ENCODE measurements at regions not wholly inside any gene's neighbourhood (a gene's known extent, or its start where the extent isn't known, plus 50 kb on each side); places are given as distances from the start of the nearest gene placed in this dataset.

- TF ChIP-seq TOE1 (CRISPR knock-in tag; IDR thresholded peaks at IDR 0.05) = no peak
- no peak for TF ChIP-seq ZNF337 (CRISPR knock-in tag; IDR thresholded peaks at IDR 0.05; ENCODE audit: borderline replicate concordance, low read depth)
- TF ChIP-seq CREM (IDR thresholded peaks at IDR 0.05) = no peak
- no peak for TF ChIP-seq CREM (CRISPR knock-in tag; IDR thresholded peaks at IDR 0.05)
- no peak for TF ChIP-seq CBX1 (IDR thresholded peaks at IDR 0.05; ENCODE audit: low read depth)
- no peak for TF ChIP-seq SIN3A (IDR thresholded peaks at IDR 0.05; ENCODE audit: borderline replicate concordance, low read depth, low read length)
- TF ChIP-seq SP2 (CRISPR knock-in tag; IDR thresholded peaks at IDR 0.05) = no peak
- no peak for TF ChIP-seq TGIF2 (CRISPR knock-in tag; IDR thresholded peaks at IDR 0.05)
- no peak for TF ChIP-seq GPN1 (CRISPR knock-in tag; IDR thresholded peaks at IDR 0.05; ENCODE audit: borderline replicate concordance)
- TF ChIP-seq CENPT (CRISPR knock-in tag; IDR thresholded peaks at IDR 0.05; ENCODE audit: low read depth) = no peak
- TF ChIP-seq CBX5 (CRISPR knock-in tag; IDR thresholded peaks at IDR 0.05; ENCODE audit: borderline replicate concordance) = no peak
- no peak for TF ChIP-seq ZNF674 (CRISPR knock-in tag; IDR thresholded peaks at IDR 0.05; ENCODE audit: low read depth)
- no peak for TF ChIP-seq GMEB1 (CRISPR knock-in tag; IDR thresholded peaks at IDR 0.05; ENCODE audit: borderline replicate concordance)
- no peak for TF ChIP-seq CTCF (CRISPR knock-in tag; IDR thresholded peaks at IDR 0.05)
- TF ChIP-seq ZNF720 (CRISPR knock-in tag; IDR thresholded peaks at IDR 0.05) = no peak
These were observed 637.6 kb upstream of the GNPDA2 start for GRCh38 chr4:45363931-45364330.

All from HepG2 (cell line).